ENCODE measurements at regions not wholly inside any gene's neighbourhood (a gene's known extent, or its start where the extent isn't known, plus 50 kb on each side); places are given as distances from the start of the nearest gene placed in this dataset.

GRCh38 chr2:12434630-12435098 is 282.1 kb upstream of the TRIB2 start:
- H3K27ac ChIP-seq, result no peak overlapping the region
- no peak for TF ChIP-seq CTCF (conservative IDR thresholded peaks at IDR 0.05)

GRCh38 chr2:12435430-12436222 is 281.1 kb upstream of the TRIB2 start:
- no peak overlapping the region for H3K27ac ChIP-seq
- TF ChIP-seq CTCF (conservative IDR thresholded peaks at IDR 0.05), result no peak

GRCh38 chr2:12436483-12436882 is 280.3 kb upstream of the TRIB2 start:
- peak overlapping the region; percentile 37; the same call in 1 of the 2 replicates for H3K27ac ChIP-seq
- TF ChIP-seq CTCF (conservative IDR thresholded peaks at IDR 0.05), result no peak

GRCh38 chr2:12436935-12437561 is 279.7 kb upstream of the TRIB2 start:
- H3K27ac ChIP-seq, result peak overlapping the region; percentile 37; the same call in 1 of the 2 replicates
- TF ChIP-seq CTCF (conservative IDR thresholded peaks at IDR 0.05), result no peak

GRCh38 chr2:12440731-12441130 is 276.0 kb upstream of the TRIB2 start:
- TF ChIP-seq CTCF (conservative IDR thresholded peaks at IDR 0.05), result no peak
- H3K27ac ChIP-seq, result peak overlapping the region; percentile 90

GRCh38 chr2:12441750-12442475 is 274.8 kb upstream of the TRIB2 start:
- H3K27ac ChIP-seq, result peak overlapping the region; percentile 90

More at GRCh38 chr2:12441750-12442475, 274.8 kb upstream of the TRIB2 start:
- TF ChIP-seq CTCF (conservative IDR thresholded peaks at IDR 0.05), result no peak
